ENCODE measurements at regions not wholly inside any gene's neighbourhood (a gene's known extent, or its start where the extent isn't known, plus 50 kb on each side); places are given as distances from the start of the nearest gene placed in this dataset.
A peak's percentile ranks its signal among the peaks of the same experiment; 100 is the strongest.

DNA sequence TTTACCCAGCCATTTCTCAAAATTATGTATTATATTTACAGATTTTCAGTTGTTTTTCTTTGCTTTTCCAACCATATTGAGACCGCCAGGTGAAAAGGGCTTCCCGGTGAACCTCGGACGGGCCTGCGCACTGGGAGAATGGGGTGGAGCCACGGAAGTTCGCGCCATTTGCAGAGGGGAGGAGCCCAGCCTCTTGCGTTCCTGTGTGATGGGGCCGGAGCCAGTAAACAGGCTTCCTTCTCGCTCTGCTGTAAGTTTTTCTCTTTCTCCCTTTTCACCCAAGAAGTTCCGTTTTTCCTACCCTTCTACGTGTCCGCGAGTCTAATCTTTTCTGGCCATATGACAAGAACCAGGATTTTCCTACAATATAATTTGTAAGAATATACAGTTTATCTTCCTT, 1108.8 kb upstream of the SEL1L start:
- H2BK12ac ChIP-seq (ENCODE audit: low read length in 2 of 2) = no peak overlapping the region
- peak overlapping the region in 1 of 2 experiments; percentile 17 for H3K4me3 ChIP-seq (ENCODE audit: insufficient read depth in 1 of 2, low read depth in 1 of 2, low read length in 2 of 2)
- H4K8ac ChIP-seq (ENCODE audit: low read length) = no peak overlapping the region
- no peaks in the 10 kb centered on the region for H3K79me1 ChIP-seq (replicated peaks; ENCODE audit: low read length, poor library complexity, severe bottlenecking)
- H3K23ac ChIP-seq (ENCODE audit: low read length in 2 of 2) = no peak overlapping the region
- no peak overlapping the region for H2BK5ac ChIP-seq (ENCODE audit: low read depth, low read length, poor library complexity, severe bottlenecking)
- no peak overlapping the region for H3K4ac ChIP-seq (ENCODE audit: low read depth in 1 of 2, low read length in 2 of 2)
- WGBS = 35% methylated on average over 8 of the region's 15 CpGs
- H2AK5ac ChIP-seq (ENCODE audit: low read length, severe bottlenecking) = no peak overlapping the region
- no peak overlapping the region for H3K18ac ChIP-seq (ENCODE audit: low read depth in 1 of 2, low read length in 2 of 2)
- H3K27ac ChIP-seq (ENCODE audit: low read length, poor library complexity, severe bottlenecking) = no peak overlapping the region
- H2AFZ ChIP-seq (ENCODE audit: low read depth, low read length) = no peak overlapping the region
- H2BK120ac ChIP-seq (ENCODE audit: low read depth, low read length) = no peak overlapping the region
- H2BK15ac ChIP-seq (ENCODE audit: low read depth, poor library complexity, severe bottlenecking) = no peak overlapping the region
- DNase-seq = peak; percentile 35
- no peak overlapping the region for H3K14ac ChIP-seq (ENCODE audit: low read length in 2 of 2)
- peak overlapping the region; percentile 28 for H3K4me2 ChIP-seq (ENCODE audit: low read length, poor library complexity, severe bottlenecking)
- no peaks in the 10 kb centered on the region for H3K4me1 ChIP-seq (ENCODE audit: control insufficient read depth, insufficient read depth, low read depth, low read length)
- H3K36me3 ChIP-seq (ENCODE audit: control insufficient read depth in 1 of 2, insufficient read depth in 2 of 2, low read depth in 1 of 2, low read length in 2 of 2) = no peaks in the 10 kb centered on the region
- H4K91ac ChIP-seq (ENCODE audit: low read length) = no peak overlapping the region
- H3K9ac ChIP-seq (ENCODE audit: low read length) = peak overlapping the region; percentile 27
- no peaks in the 10 kb centered on the region for H3K27me3 ChIP-seq (ENCODE audit: control insufficient read depth in 1 of 2, insufficient read depth in 1 of 2, low read length in 2 of 2)
- H3K9me3 ChIP-seq (ENCODE audit: control insufficient read depth, low read length) = no peaks in the 10 kb centered on the region

GRCh38 chr14:82647088-82647810, 1113.6 kb upstream of the SEL1L start:
- Histone ChIP-seq H3K4me2 (ENCODE audit: low read length, poor library complexity, severe bottlenecking) (no peak overlapping the region), H4K91ac (ENCODE audit: low read length) (no peak overlapping the region), H3K14ac (ENCODE audit: low read length in 2 of 2) (no peak overlapping the region), H3K4me1 (ENCODE audit: control insufficient read depth, insufficient read depth, low read depth, low read length) (no peaks in the 10 kb centered on the region), H3K27ac (ENCODE audit: low read length, poor library complexity, severe bottlenecking) (no peak overlapping the region), H3K27me3 (ENCODE audit: control insufficient read depth in 1 of 2, insufficient read depth in 1 of 2, low read length in 2 of 2) (no peaks in the 10 kb centered on the region), H3K4me3 (ENCODE audit: insufficient read depth in 1 of 2, low read depth in 1 of 2, low read length in 2 of 2) (no peak overlapping the region), H4K8ac (ENCODE audit: low read length) (no peak overlapping the region), H2BK120ac (ENCODE audit: low read depth, low read length) (no peak overlapping the region), H2BK12ac (ENCODE audit: low read length in 2 of 2) (no peak overlapping the region), H3K9me3 (ENCODE audit: control insufficient read depth, low read length) (no peaks in the 10 kb centered on the region), H3K23ac (ENCODE audit: low read length in 2 of 2) (no peak overlapping the region), H3K79me1 (replicated peaks; ENCODE audit: low read length, poor library complexity, severe bottlenecking) (no peaks in the 10 kb centered on the region), H3K9ac (ENCODE audit: low read length) (no peak overlapping the region), H2BK5ac (ENCODE audit: low read depth, low read length, poor library complexity, severe bottlenecking) (no peak overlapping the region), H2AFZ (ENCODE audit: low read depth, low read length) (no peak overlapping the region), H3K18ac (ENCODE audit: low read depth in 1 of 2, low read length in 2 of 2) (no peak overlapping the region), H3K4ac (ENCODE audit: low read depth in 1 of 2, low read length in 2 of 2) (no peak overlapping the region), H3K36me3 (ENCODE audit: control insufficient read depth in 1 of 2, insufficient read depth in 2 of 2, low read depth in 1 of 2, low read length in 2 of 2) (no peaks in the 10 kb centered on the region), H2BK15ac (ENCODE audit: low read depth, poor library complexity, severe bottlenecking) (no peak overlapping the region), H2AK5ac (ENCODE audit: low read length, severe bottlenecking) (no peak overlapping the region)
- WGBS = 85% methylated on average over 5 of the region's 5 CpGs
- no peak for DNase-seq

DNA sequence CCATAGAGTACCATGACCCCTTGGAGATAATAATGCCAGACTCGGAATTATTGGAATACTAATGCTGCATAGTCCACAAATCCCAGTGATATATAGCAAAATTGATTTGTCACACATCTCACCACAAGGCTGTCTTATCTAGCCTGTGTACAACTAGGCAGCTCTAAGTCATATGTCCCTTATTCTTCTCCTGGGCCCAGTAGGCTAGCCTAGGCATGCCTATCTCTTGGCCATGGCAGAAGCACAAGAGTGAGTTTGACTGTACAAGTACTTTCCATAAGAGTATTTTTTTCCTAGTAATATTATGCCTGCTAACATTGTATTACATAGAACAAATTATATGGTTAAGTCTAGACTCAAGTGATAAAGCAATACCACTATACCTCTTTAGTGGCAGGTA, 1122.1 kb upstream of the SEL1L start:
- Histone ChIP-seq H3K36me3 (ENCODE audit: control insufficient read depth in 1 of 2, insufficient read depth in 2 of 2, low read depth in 1 of 2, low read length in 2 of 2) (no peaks in the 10 kb centered on the region), H3K4me1 (ENCODE audit: control insufficient read depth, insufficient read depth, low read depth, low read length) (no peaks in the 10 kb centered on the region), H4K8ac (ENCODE audit: low read length) (no peak overlapping the region), H3K23ac (ENCODE audit: low read length in 2 of 2) (no peak overlapping the region), H3K4me2 (ENCODE audit: low read length, poor library complexity, severe bottlenecking) (no peak overlapping the region), H3K9ac (ENCODE audit: low read length) (no peak overlapping the region), H2AK5ac (ENCODE audit: low read length, severe bottlenecking) (no peak overlapping the region), H3K27me3 (ENCODE audit: control insufficient read depth in 1 of 2, insufficient read depth in 1 of 2, low read length in 2 of 2) (no peaks in the 10 kb centered on the region), H3K27ac (ENCODE audit: low read length, poor library complexity, severe bottlenecking) (no peak overlapping the region), H2BK120ac (ENCODE audit: low read depth, low read length) (no peak overlapping the region), H2BK15ac (ENCODE audit: low read depth, poor library complexity, severe bottlenecking) (no peak overlapping the region), H3K4ac (ENCODE audit: low read depth in 1 of 2, low read length in 2 of 2) (no peak overlapping the region), H3K79me1 (replicated peaks; ENCODE audit: low read length, poor library complexity, severe bottlenecking) (no peaks in the 10 kb centered on the region), H4K91ac (ENCODE audit: low read length) (no peak overlapping the region), H3K18ac (ENCODE audit: low read depth in 1 of 2, low read length in 2 of 2) (no peak overlapping the region), H2BK5ac (ENCODE audit: low read depth, low read length, poor library complexity, severe bottlenecking) (no peak overlapping the region), H3K14ac (ENCODE audit: low read length in 2 of 2) (no peak overlapping the region), H2BK12ac (ENCODE audit: low read length in 2 of 2) (no peak overlapping the region), H2AFZ (ENCODE audit: low read depth, low read length) (no peak overlapping the region), H3K4me3 (ENCODE audit: insufficient read depth in 1 of 2, low read depth in 1 of 2, low read length in 2 of 2) (no peak overlapping the region), H3K9me3 (ENCODE audit: control insufficient read depth, low read length) (no peaks in the 10 kb centered on the region)
- 79% methylated on average over 1 of the region's 1 CpG for WGBS
- no peak for DNase-seq

- WGBS = 96% methylated on average over 4 of the region's 4 CpGs
- no peak overlapping the region for H4K8ac ChIP-seq (ENCODE audit: low read length)
- no peak overlapping the region for H3K14ac ChIP-seq (ENCODE audit: low read length in 2 of 2)
- no peak overlapping the region for H2BK12ac ChIP-seq (ENCODE audit: low read length in 2 of 2)
- H3K27me3 ChIP-seq (ENCODE audit: control insufficient read depth in 1 of 2, insufficient read depth in 1 of 2, low read length in 2 of 2) = no peaks in the 10 kb centered on the region
- no peak overlapping the region for H3K4ac ChIP-seq (ENCODE audit: low read depth in 1 of 2, low read length in 2 of 2)
- no peak overlapping the region for H2BK15ac ChIP-seq (ENCODE audit: low read depth, poor library complexity, severe bottlenecking)
- H3K27ac ChIP-seq (ENCODE audit: low read length, poor library complexity, severe bottlenecking) = no peak overlapping the region
- no peak overlapping the region for H2AFZ ChIP-seq (ENCODE audit: low read depth, low read length)
- no peak overlapping the region for H2BK120ac ChIP-seq (ENCODE audit: low read depth, low read length)
- DNase-seq = peak; percentile 9
- H2AK5ac ChIP-seq (ENCODE audit: low read length, severe bottlenecking) = no peak overlapping the region
- H3K4me2 ChIP-seq (ENCODE audit: low read length, poor library complexity, severe bottlenecking) = no peak overlapping the region
- no peak overlapping the region for H3K4me3 ChIP-seq (ENCODE audit: insufficient read depth in 1 of 2, low read depth in 1 of 2, low read length in 2 of 2)
- H3K18ac ChIP-seq (ENCODE audit: low read depth in 1 of 2, low read length in 2 of 2) = no peak overlapping the region
- no peak overlapping the region for H4K91ac ChIP-seq (ENCODE audit: low read length)
- H2BK5ac ChIP-seq (ENCODE audit: low read depth, low read length, poor library complexity, severe bottlenecking) = no peak overlapping the region
- no peaks in the 10 kb centered on the region for H3K36me3 ChIP-seq (ENCODE audit: control insufficient read depth in 1 of 2, insufficient read depth in 2 of 2, low read depth in 1 of 2, low read length in 2 of 2)
- no peak overlapping the region for H3K23ac ChIP-seq (ENCODE audit: low read length in 2 of 2)
- H3K9me3 ChIP-seq (ENCODE audit: control insufficient read depth, low read length) = no peaks in the 10 kb centered on the region
- H3K79me1 ChIP-seq (replicated peaks; ENCODE audit: low read length, poor library complexity, severe bottlenecking) = no peaks in the 10 kb centered on the region
- H3K4me1 ChIP-seq (ENCODE audit: control insufficient read depth, insufficient read depth, low read depth, low read length) = no peaks in the 10 kb centered on the region
- H3K9ac ChIP-seq (ENCODE audit: low read length) = no peak overlapping the region
Measured at GRCh38 chr14:82657186-82657675, 1123.6 kb upstream of the SEL1L start.
